SU-DHL-6 (cell line): ENCODE measurements at regions not wholly inside any gene's neighbourhood (a gene's known extent, or its start where the extent isn't known, plus 50 kb on each side); places are given as distances from the start of the nearest gene placed in this dataset.

Source experiments
- CTCF ChIP-seq: fragments of 200-600 bp; sonication (generic); IDR thresholded peaks from one replicate; pipeline ENCODE4 v1.5.1; 2017; ENCODE audit warnings: antibody characterized with exemption, mild to moderate bottlenecking, low read length, moderate library complexity; ENCODE audit not compliant: insufficient read depth, poor library complexity, severe bottlenecking
- EZH2phosphoT487 ChIP-seq: fragments of 200-600 bp; sonication (generic), shearing (Covaris generic); conservative IDR thresholded peaks from 2 replicates; pipeline ENCODE4 v1.6.1; 2018; ENCODE audit warnings: mild to moderate bottlenecking, antibody characterized with exemption, low read length, moderate library complexity, mixed read lengths

GRCh38 chr4:133596459-133596858 is 447.4 kb downstream of the PCDH10 start:
- TF ChIP-seq CTCF (no peak), EZH2phosphoT487 (no peak)
